ENCODE measurements at regions not wholly inside any gene's neighbourhood (a gene's known extent, or its start where the extent isn't known, plus 50 kb on each side); places are given as distances from the start of the nearest gene placed in this dataset.

DNA sequence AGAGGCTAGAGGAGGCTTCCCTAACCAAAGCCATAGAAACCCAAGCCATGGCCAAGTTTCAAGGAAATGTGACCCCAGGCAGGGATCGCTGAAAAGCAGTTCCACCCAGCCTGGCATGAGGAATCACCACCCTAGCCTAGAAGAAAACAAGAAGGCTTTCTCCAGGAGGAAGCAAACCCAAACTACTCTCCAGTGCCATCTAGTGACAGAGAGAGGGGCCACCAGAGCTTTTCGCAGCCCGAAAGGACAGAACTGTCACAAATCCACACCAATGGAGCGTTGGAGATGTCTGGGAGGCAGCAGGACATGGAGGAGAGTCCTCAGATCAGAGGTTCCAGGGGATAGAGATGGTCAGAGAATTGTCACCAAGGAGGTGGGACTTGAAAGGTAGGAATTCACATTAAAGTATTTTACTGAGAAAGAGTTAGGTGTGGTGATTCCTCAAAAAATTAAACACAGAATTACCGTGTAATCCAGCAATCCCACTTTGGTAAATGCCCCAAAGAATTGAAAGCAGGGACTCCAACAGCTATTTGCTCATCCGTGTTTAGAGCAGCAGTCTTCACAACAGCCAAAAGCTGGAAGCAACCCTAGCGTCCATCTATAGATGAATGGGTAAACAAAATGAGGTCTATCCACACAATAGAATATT lies 67.3 kb upstream of the NUP50 start:
- DNase-seq: peak; percentile 67

- no peak for DNase-seq
Measured at GRCh38 chr22:45097061-45097460, 66.7 kb upstream of the NUP50 start.

DNA sequence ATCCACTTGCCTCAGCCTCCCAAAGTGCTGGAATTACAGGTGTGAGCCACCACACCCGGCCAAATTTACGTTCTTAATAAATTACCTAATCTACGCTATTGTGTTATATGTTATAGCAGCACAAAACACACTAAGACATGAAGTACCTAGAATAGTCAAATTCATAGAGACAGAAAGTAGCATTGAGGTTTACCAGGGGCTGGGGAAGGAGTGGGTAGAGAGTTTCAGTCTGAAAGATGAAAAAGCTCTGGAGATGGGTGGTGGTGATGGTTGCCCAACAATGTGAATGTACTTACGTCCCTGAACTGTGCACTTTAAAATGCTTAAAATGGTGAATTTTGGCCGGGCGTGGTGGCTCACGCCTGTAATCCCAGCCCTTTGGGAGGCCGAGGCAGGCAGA lies 65.7 kb upstream of the NUP50 start:
- DNase-seq: no peak

- DNase-seq: no peak
Measured at GRCh38 chr22:45099961-45100360, 63.8 kb upstream of the NUP50 start.

- DNase-seq: peak; percentile 33
Measured at GRCh38 chr22:45101515-45102227, 62.1 kb upstream of the NUP50 start.

GRCh38 chr22:45102896-45103420 lies 60.8 kb upstream of the NUP50 start:
- no peak for DNase-seq

GRCh38 chr22:45103756-45104155 lies 60.0 kb upstream of the NUP50 start:
- DNase-seq: no peak

DNA sequence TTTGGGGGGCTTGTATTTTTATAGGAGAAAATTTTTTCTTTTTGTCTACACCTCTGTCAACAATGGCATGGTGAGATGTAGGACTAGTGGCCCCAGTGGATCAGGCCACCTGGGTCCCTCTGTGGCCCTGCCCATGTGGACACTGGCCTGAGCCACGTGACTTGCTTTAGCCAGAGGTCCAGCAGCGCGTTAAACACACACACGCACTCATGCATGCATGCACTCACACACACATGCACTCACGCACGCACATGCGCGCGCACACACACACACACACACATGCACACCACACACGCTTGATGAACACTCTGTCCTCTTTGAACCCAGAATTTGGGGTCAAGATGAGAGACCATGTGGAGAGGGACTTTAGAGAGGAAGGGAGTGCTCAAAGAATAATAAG lies 59.4 kb upstream of the NUP50 start:
- DNase-seq: no peak

DNA sequence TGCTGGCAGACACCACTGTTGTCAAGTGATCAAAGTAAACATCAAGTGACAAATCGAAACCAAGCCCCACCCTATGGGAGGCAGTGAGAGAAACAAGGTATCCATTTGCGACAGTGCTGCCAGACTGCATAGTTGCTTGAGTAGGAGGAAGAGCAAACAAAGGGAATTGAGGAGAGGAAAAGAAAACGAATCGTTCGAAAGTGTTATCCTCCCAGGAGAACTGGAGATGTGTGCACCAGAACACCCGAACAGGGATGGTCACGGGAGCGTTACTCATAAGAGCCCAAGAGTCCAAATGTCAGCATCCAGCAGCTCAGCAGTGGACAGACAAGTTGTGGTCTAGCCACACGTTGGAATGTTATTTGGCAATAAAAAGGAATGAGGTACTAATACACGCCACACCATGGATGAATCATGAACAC lies 58.4 kb upstream of the NUP50 start:
- DNase-seq: no peak

- no peak for DNase-seq
Measured at GRCh38 chr22:45107671-45108070, 56.1 kb upstream of the NUP50 start.

DNA sequence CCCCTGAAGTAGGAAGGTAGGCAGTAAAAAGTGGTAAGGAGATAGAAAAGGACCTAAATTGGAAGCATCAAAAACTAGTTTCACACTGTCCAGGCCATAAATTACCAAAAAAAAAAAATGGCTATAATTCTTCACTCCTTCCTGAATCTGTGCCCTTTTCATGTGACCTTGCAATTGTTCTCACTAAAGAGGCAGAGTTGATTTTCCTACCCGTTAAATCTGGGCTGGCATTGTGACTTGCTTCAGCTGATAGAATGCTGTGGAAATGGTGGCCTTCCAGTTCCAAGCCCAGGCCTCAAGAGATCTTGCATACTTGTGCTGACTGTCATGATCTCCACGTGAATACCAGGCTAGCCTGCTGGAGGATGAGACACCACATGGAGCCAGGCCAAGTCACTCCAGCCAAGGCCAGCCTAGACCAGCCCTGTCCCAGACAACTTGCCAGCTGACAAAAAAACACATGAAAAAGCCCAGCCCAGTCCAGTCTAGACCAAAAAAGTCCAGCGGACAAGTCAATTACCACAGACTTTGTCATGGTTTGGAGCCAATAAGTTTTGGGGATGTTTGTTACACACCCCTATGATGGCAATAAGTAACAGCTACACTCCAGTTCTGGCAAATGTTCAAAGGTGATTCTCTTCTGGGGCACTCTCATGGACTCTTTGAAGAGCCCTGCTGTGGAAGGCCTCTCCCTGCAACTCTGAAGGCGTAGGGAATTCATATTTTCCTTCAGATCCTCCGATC lies 51.4 kb upstream of the NUP50 start:
- DNase-seq: no peak

Measured in activated CD4-positive, alpha-beta T cell treated with anti-CD3 and anti-CD28 coated beads, Interleukin-2, Interleukin-6, amounts not matched to agents 100 ng/mL and 50 ng/mL, durations not matched to agents 16 hours and 8 hours (primary cell).